ENCODE measurements at regions not wholly inside any gene's neighbourhood (a gene's known extent, or its start where the extent isn't known, plus 50 kb on each side); places are given as distances from the start of the nearest gene placed in this dataset.

DNA sequence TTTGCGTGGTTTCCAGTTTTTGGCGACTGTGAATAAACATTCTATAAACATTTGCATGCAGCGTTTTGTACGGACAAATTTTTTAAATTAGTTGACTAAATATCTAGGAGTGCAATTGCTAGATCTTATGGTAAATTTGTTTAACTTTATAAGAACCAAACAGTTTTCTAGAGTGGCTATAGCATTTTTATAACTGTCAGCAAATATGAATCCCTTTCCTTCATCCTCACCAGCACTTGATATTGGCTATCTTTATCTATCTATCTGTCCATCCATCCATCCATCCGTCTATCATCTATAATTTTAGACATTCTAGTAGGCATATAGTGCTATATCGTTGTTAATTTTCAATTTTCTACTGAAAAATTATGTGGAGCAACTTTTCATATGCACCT is 158.4 kb upstream of the CHRNA7 start:
- WGBS (ENCODE audit: insufficient coverage, low coverage, low lambda C conversion rate, missing lambda C conversion rate): 75% methylated on average over 6 of the region's 6 CpGs
- ATAC-seq: no peak
- Histone ChIP-seq H3K27me3 (no peaks in the 10 kb centered on the region), H3K4me3 (no peak overlapping the region), H3K9me3 (no peaks in the 10 kb centered on the region), H3K36me3 (no peaks in the 10 kb centered on the region), H3K27ac (no peak overlapping the region), H3K4me1 (no peaks in the 10 kb centered on the region)
- no peak for TF ChIP-seq POLR2A (IDR thresholded peaks at IDR 0.05)
- TF ChIP-seq CTCF (IDR thresholded peaks at IDR 0.05): no peak
- intact Hi-C loops (cut with DNase I): no loop called here
- DNase-seq: no peak

DNA sequence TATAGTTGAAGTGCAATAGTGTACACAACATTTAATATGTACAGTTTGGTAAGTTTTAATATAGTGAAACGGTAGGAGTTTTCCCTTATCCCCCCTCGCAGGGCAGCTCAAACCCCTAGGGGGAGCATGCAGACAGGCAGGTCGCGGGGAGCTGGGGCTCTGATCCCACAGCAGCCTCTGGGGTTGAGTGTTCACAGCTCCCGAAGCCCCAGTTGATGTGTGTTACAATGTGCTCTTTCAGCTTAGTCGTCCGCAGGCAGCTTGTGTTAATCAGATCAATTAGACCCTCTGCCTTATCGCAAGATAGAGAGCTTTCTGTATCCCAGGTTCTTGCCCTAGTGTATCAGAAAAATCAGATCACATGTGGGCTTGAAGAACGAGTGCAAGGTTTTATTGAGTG is 143.1 kb upstream of the CHRNA7 start:
- TF ChIP-seq CTCF (IDR thresholded peaks at IDR 0.05) (no peak), POLR2A (IDR thresholded peaks at IDR 0.05) (no peak)
- H3K27ac ChIP-seq: no peak overlapping the region
- H3K4me1 ChIP-seq: no peaks in the 10 kb centered on the region
- 3% methylated on average over 9 of the region's 9 CpGs for WGBS (ENCODE audit: insufficient coverage, low coverage, low lambda C conversion rate, missing lambda C conversion rate)
- H3K4me3 ChIP-seq: no peak overlapping the region
- ATAC-seq (no peak), DNase-seq (no peak)
- H3K9me3 ChIP-seq: no peaks in the 10 kb centered on the region
- no peaks in the 10 kb centered on the region for H3K27me3 ChIP-seq
- intact Hi-C loops (cut with DNase I): no loop called here
- no peaks in the 10 kb centered on the region for H3K36me3 ChIP-seq

DNA sequence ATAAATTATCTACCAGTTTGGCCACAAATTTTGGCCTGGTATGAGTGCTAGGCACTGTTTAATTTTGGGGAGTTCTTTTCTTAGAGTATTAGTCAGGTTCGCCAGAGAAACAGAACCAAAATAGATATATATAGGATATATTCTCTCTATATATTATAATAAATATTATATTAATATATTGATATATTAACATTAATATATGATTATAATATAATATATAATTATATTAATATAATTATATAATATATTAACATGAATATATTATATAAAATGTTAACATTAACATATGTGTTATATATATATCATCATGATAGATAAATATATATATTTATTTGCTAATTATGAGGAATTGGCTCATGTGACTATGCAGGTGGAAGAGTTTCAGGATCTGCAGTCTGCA is 137.8 kb upstream of the CHRNA7 start:
- DNase-seq (no peak), ATAC-seq (no peak)
- WGBS (ENCODE audit: insufficient coverage, low coverage, low lambda C conversion rate, missing lambda C conversion rate): 67% methylated on average over 1 of the region's 1 CpG
- Histone ChIP-seq H3K4me3 (no peak overlapping the region), H3K27ac (no peak overlapping the region), H3K27me3 (no peaks in the 10 kb centered on the region), H3K4me1 (no peaks in the 10 kb centered on the region), H3K9me3 (peaks cover 0 to under 1% (median 0%) of the 10 kb centered on the region in 4 donors), H3K36me3 (no peaks in the 10 kb centered on the region)
- intact Hi-C loops (cut with DNase I): no loop called here
- TF ChIP-seq CTCF (IDR thresholded peaks at IDR 0.05) (no peak), POLR2A (IDR thresholded peaks at IDR 0.05) (no peak)

DNA sequence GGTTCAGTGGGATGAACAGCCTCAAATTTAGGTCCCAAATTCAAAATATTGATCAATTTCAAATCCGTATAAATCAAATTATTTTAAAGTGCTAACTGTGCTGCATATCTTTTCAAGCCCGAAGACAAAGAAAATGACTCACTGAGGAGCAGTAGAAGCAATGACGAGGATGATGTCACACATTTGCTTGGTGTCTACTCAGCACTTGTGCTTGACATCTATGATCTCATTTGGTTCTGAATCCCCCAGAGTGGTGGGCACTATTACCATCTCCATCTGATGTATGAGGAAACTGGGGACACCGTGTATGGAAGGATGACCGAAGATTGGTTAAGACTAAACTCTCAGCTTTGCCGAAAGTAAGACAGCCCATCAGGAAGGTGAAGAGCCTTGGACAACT is 136.5 kb upstream of the CHRNA7 start:
- 75% methylated on average over 6 of the region's 6 CpGs for WGBS (ENCODE audit: insufficient coverage, low coverage, low lambda C conversion rate, missing lambda C conversion rate)
- H3K36me3 ChIP-seq: no peaks in the 10 kb centered on the region
- H3K4me3 ChIP-seq: no peak overlapping the region
- no peak overlapping the region for H3K27ac ChIP-seq
- intact Hi-C loops (cut with DNase I): no loop called here
- ATAC-seq (no peak), DNase-seq (no peak)
- H3K9me3 ChIP-seq: peaks cover 0 to 9% (median 0%) of the 10 kb centered on the region in 4 donors
- no peaks in the 10 kb centered on the region for H3K4me1 ChIP-seq
- no peaks in the 10 kb centered on the region for H3K27me3 ChIP-seq
- TF ChIP-seq POLR2A (IDR thresholded peaks at IDR 0.05) (no peak), CTCF (IDR thresholded peaks at IDR 0.05) (no peak)

- no peak overlapping the region for H3K4me3 ChIP-seq
- peaks cover 0 to 9% (median 0%) of the 10 kb centered on the region in 4 donors for H3K9me3 ChIP-seq
- no peaks in the 10 kb centered on the region for H3K4me1 ChIP-seq
- ATAC-seq (no peak), DNase-seq (no peak)
- no peaks in the 10 kb centered on the region for H3K27me3 ChIP-seq
- H3K36me3 ChIP-seq: no peaks in the 10 kb centered on the region
- intact Hi-C loops (cut with DNase I): no loop called here
- TF ChIP-seq POLR2A (IDR thresholded peaks at IDR 0.05) (no peak), CTCF (IDR thresholded peaks at IDR 0.05) (no peak)
- H3K27ac ChIP-seq: no peak overlapping the region
Measured at GRCh38 chr15:31897746-31898145, 132.6 kb upstream of the CHRNA7 start.

Measured in right lobe of liver (tissue), 6 donors.